Right atrium auricular region (tissue), 2 donors: ENCODE measurements at regions not wholly inside any gene's neighbourhood (a gene's known extent, or its start where the extent isn't known, plus 50 kb on each side); places are given as distances from the start of the nearest gene placed in this dataset.

Experiments
- DNase-seq: peaks from one replicate; pipeline ENCODE4 v3.0.0-alpha.2; 2019; ENCODE audit warnings: low spot score
- H3K27ac ChIP-seq, 2 donors: fragments of 200-600 bp; sonication (generic); 1 replicate in 1 of 2; 2 replicates in 1 of 2; pipeline ENCODE4 v1.5.1; 2016 to 2019
- H3K27me3 ChIP-seq, 2 donors: fragments of 200-600 bp; sonication (generic); one replicate each; pipeline versions ENCODE4 v1.5.1 to v1.6.0; 2017 to 2019
- H3K36me3 ChIP-seq: fragments of 200-600 bp; sonication (generic); one replicate; pipeline ENCODE4 v1.5.1; 2016
- H3K4me1 ChIP-seq, 2 donors: fragments of 200-600 bp; sonication (generic); one replicate each; pipeline versions ENCODE4 v1.5.1 to v1.6.0; 2017 to 2019
- H3K4me3 ChIP-seq, 2 donors: fragments of 200-600 bp; sonication (generic); 1 replicate in 1 of 2; 2 replicates in 1 of 2; pipeline ENCODE4 v1.5.1; 2017 to 2019; ENCODE audit warnings: mild to moderate bottlenecking in 1 of 2, moderate library complexity in 1 of 2
- H3K9me3 ChIP-seq, 2 donors: fragments of 200-600 bp; sonication (generic); one replicate each; pipeline ENCODE4 v1.5.1; 2019
- CTCF ChIP-seq, 2 donors: fragments of 200-600 bp; sonication (generic); IDR thresholded peaks; one replicate each; pipeline ENCODE4 v1.5.1; 2019; ENCODE audit warnings: antibody characterized with exemption in 2 of 2

GRCh38 chr2:75321599-75321922 lies 122.2 kb upstream of the TACR1 start:
- H3K9me3 ChIP-seq = no peaks in the 10 kb centered on the region
- no peaks in the 10 kb centered on the region for H3K27me3 ChIP-seq
- H3K27ac ChIP-seq = no peak overlapping the region
- H3K4me3 ChIP-seq = no peak overlapping the region
- no peak for DNase-seq
- H3K36me3 ChIP-seq = no peaks in the 10 kb centered on the region
- no peak for TF ChIP-seq CTCF (IDR thresholded peaks at IDR 0.05)
- no peaks in the 10 kb centered on the region for H3K4me1 ChIP-seq

GRCh38 chr2:75320898-75321598 lies 121.7 kb upstream of the TACR1 start:
- no peak for DNase-seq
- Histone ChIP-seq H3K27ac (no peak overlapping the region), H3K4me3 (no peak overlapping the region), H3K9me3 (no peaks in the 10 kb centered on the region), H3K27me3 (no peaks in the 10 kb centered on the region), H3K36me3 (no peaks in the 10 kb centered on the region), H3K4me1 (no peaks in the 10 kb centered on the region)
- TF ChIP-seq CTCF (IDR thresholded peaks at IDR 0.05) = no peak

GRCh38 chr2:75319951-75320350 lies 120.6 kb upstream of the TACR1 start:
- H3K9me3 ChIP-seq = no peaks in the 10 kb centered on the region
- no peaks in the 10 kb centered on the region for H3K27me3 ChIP-seq
- no peaks in the 10 kb centered on the region for H3K4me1 ChIP-seq
- H3K27ac ChIP-seq = no peak overlapping the region
- TF ChIP-seq CTCF (IDR thresholded peaks at IDR 0.05) = no peak
- no peak for DNase-seq
- no peak overlapping the region for H3K4me3 ChIP-seq
- H3K36me3 ChIP-seq = no peaks in the 10 kb centered on the region

GRCh38 chr2:75317802-75318201 lies 118.5 kb upstream of the TACR1 start:
- no peak overlapping the region for H3K4me3 ChIP-seq
- H3K36me3 ChIP-seq = no peaks in the 10 kb centered on the region
- no peak for DNase-seq
- H3K4me1 ChIP-seq = no peaks in the 10 kb centered on the region
- no peaks in the 10 kb centered on the region for H3K27me3 ChIP-seq
- no peak for TF ChIP-seq CTCF (IDR thresholded peaks at IDR 0.05)
- no peaks in the 10 kb centered on the region for H3K9me3 ChIP-seq
- no peak overlapping the region for H3K27ac ChIP-seq

GRCh38 chr2:75317316-75317715 lies 118.0 kb upstream of the TACR1 start:
- DNase-seq = no peak
- Histone ChIP-seq H3K4me3 (no peak overlapping the region), H3K4me1 (no peaks in the 10 kb centered on the region), H3K9me3 (no peaks in the 10 kb centered on the region), H3K27me3 (no peaks in the 10 kb centered on the region), H3K27ac (no peak overlapping the region), H3K36me3 (no peaks in the 10 kb centered on the region)
- TF ChIP-seq CTCF (IDR thresholded peaks at IDR 0.05) = no peak

GRCh38 chr2:75315436-75315835 lies 116.1 kb upstream of the TACR1 start:
- Histone ChIP-seq H3K27me3 (no peaks in the 10 kb centered on the region), H3K4me3 (no peak overlapping the region), H3K36me3 (no peaks in the 10 kb centered on the region), H3K27ac (no peak overlapping the region), H3K9me3 (no peaks in the 10 kb centered on the region), H3K4me1 (no peaks in the 10 kb centered on the region)
- no peak for DNase-seq
- TF ChIP-seq CTCF (IDR thresholded peaks at IDR 0.05) = no peak
